ENCODE measurements at regions not wholly inside any gene's neighbourhood (a gene's known extent, or its start where the extent isn't known, plus 50 kb on each side); places are given as distances from the start of the nearest gene placed in this dataset.

DNA sequence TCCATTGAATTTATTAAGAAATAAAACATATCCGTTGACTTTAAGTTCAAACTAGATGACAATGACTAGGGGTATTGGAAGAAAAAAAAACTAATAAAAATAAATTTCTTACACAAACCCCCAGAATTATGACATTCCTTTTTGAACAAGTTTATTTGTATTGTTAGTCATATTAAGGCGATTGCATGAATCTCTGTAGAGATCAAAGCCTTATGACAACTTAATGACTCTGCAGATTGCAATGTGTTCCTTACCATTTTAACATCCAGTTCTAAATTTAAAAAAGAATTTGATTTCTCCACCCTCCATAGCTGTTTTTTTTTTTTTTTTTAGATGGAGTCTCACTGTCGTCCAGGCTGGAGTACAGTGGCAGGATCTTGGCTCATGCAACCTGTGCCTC lies 189.8 kb upstream of the CEP162 start:
- no peak overlapping the region for H3K4me3 ChIP-seq (ENCODE audit: low read depth in 1 of 3, low read length in 3 of 3)
- no peak overlapping the region for H3K27ac ChIP-seq (ENCODE audit: low read depth in 1 of 2, low read length in 2 of 2)
- no peaks in the 10 kb centered on the region for H3K9me3 ChIP-seq (ENCODE audit: control insufficient read depth in 4 of 4, low read length in 3 of 4)
- no peak for DNase-seq (ENCODE audit: low spot score)
- TF ChIP-seq TAF1 (conservative IDR thresholded peaks at IDR 0.05) = no peak
- TF ChIP-seq MAX (IDR thresholded peaks at IDR 0.05) = no peak
- no peak for TF ChIP-seq HNF4G (IDR thresholded peaks at IDR 0.05)
- no peak for TF ChIP-seq NR2F2 (IDR thresholded peaks at IDR 0.05)
- no peak for TF ChIP-seq FOXA1 (IDR thresholded peaks at IDR 0.05)
- TF ChIP-seq ZBTB33 (IDR thresholded peaks at IDR 0.05) = no peak
- no peak for TF ChIP-seq EGR1 (IDR thresholded peaks at IDR 0.05; ENCODE audit: low read depth in 2 of 2)
- no peak for TF ChIP-seq SP1 (IDR thresholded peaks at IDR 0.05)
- no peak for TF ChIP-seq RXRA (IDR thresholded peaks at IDR 0.05)
- TF ChIP-seq, protein P1, sequence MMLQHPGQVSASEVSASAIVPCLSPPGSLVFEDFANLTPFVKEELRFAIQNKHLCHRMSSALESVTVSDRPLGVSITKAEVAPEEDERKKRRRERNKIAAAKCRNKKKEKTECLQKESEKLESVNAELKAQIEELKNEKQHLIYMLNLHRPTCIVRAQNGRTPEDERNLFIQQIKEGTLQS (IDR thresholded peaks at IDR 0.05) = no peak
- no peaks in the 10 kb centered on the region for H3K27me3 ChIP-seq (ENCODE audit: control insufficient read depth in 4 of 4, insufficient read depth in 4 of 4, low read length in 3 of 4)
- H3K4me1 ChIP-seq (ENCODE audit: control insufficient read depth in 4 of 4, insufficient read depth in 4 of 4, low read length in 3 of 4) = peaks cover 1 to 23% (median 12%) of the 10 kb centered on the region in 4 donors
- no peak overlapping the region for H3K9ac ChIP-seq (ENCODE audit: low read depth in 1 of 2, low read length in 2 of 2)
- WGBS = 67% methylated on average over 3 of the region's 3 CpGs
- no peaks in the 10 kb centered on the region for H3K36me3 ChIP-seq (ENCODE audit: control insufficient read depth in 4 of 4, insufficient read depth in 3 of 4, low read depth in 1 of 4, low read length in 3 of 4)

- Histone ChIP-seq H3K4me3 (ENCODE audit: low read depth in 1 of 3, low read length in 3 of 3) (no peak overlapping the region), H3K4me1 (ENCODE audit: control insufficient read depth in 4 of 4, insufficient read depth in 4 of 4, low read length in 3 of 4) (peaks cover 1 to 21% (median 11%) of the 10 kb centered on the region in 4 donors), H3K27me3 (ENCODE audit: control insufficient read depth in 4 of 4, insufficient read depth in 4 of 4, low read length in 3 of 4) (no peaks in the 10 kb centered on the region), H3K9me3 (ENCODE audit: control insufficient read depth in 4 of 4, low read length in 3 of 4) (no peaks in the 10 kb centered on the region), H3K36me3 (ENCODE audit: control insufficient read depth in 4 of 4, insufficient read depth in 3 of 4, low read depth in 1 of 4, low read length in 3 of 4) (no peaks in the 10 kb centered on the region), H3K27ac (ENCODE audit: low read depth in 1 of 2, low read length in 2 of 2) (no peak overlapping the region), H3K9ac (ENCODE audit: low read depth in 1 of 2, low read length in 2 of 2) (no peak overlapping the region)
- WGBS = 37% methylated on average over 2 of the region's 2 CpGs
- no peak for TF ChIP-seq MAX (IDR thresholded peaks at IDR 0.05)
- no peak for TF ChIP-seq FOXA1 (IDR thresholded peaks at IDR 0.05)
- no peak for TF ChIP-seq GABPA (IDR thresholded peaks at IDR 0.05 in 1 of 2, conservative IDR thresholded peaks at IDR 0.05 in 1 of 2)
- no peak for TF ChIP-seq RXRA (IDR thresholded peaks at IDR 0.05)
- TF ChIP-seq TAF1 (conservative IDR thresholded peaks at IDR 0.05) = no peak
- TF ChIP-seq ZBTB33 (IDR thresholded peaks at IDR 0.05) = no peak
- no peak for TF ChIP-seq YY1 (IDR thresholded peaks at IDR 0.05)
- DNase-seq (ENCODE audit: low spot score) = no peak
These were observed 188.7 kb upstream of the CEP162 start for GRCh38 chr6:84416043-84416657.

DNA sequence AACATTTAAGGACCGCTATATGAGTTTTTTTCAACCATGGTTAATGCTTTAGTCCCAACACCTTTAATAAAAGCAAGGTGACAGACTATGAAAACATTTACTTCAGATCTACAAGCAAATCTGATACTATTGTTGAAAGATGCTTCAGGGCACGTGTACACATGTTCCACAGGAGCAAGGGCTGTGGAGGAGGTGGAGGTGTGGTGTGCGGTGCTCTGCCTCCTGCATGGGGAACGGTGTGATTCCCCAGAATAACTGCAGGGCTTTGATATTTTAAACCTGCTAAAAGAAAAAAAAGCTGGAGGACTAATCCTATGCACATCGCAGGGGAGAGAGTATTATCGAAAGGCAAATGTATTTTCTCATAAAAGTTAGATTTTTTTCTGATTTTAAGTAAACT lies 188.1 kb upstream of the CEP162 start:
- WGBS = 71% methylated on average over 6 of the region's 6 CpGs

More for the DNA sequence above, 188.1 kb upstream of the CEP162 start:
- Histone ChIP-seq H3K27ac (ENCODE audit: low read depth in 1 of 2, low read length in 2 of 2) (no peak overlapping the region), H3K36me3 (ENCODE audit: control insufficient read depth in 4 of 4, insufficient read depth in 3 of 4, low read depth in 1 of 4, low read length in 3 of 4) (no peaks in the 10 kb centered on the region), H3K9ac (ENCODE audit: low read depth in 1 of 2, low read length in 2 of 2) (no peak overlapping the region), H3K9me3 (ENCODE audit: control insufficient read depth in 4 of 4, low read length in 3 of 4) (no peaks in the 10 kb centered on the region), H3K4me1 (ENCODE audit: control insufficient read depth in 4 of 4, insufficient read depth in 4 of 4, low read length in 3 of 4) (peaks cover 2 to 28% (median 13%) of the 10 kb centered on the region in 4 donors), H3K27me3 (ENCODE audit: control insufficient read depth in 4 of 4, insufficient read depth in 4 of 4, low read length in 3 of 4) (no peaks in the 10 kb centered on the region), H3K4me3 (ENCODE audit: low read depth in 1 of 3, low read length in 3 of 3) (no peak overlapping the region)
- no peak for DNase-seq (ENCODE audit: low spot score)
- TF ChIP-seq HNF4G (IDR thresholded peaks at IDR 0.05) (no peak), NR2F2 (IDR thresholded peaks at IDR 0.05) (no peak), GABPA (IDR thresholded peaks at IDR 0.05 in 1 of 2, conservative IDR thresholded peaks at IDR 0.05 in 1 of 2) (no peak), MAX (IDR thresholded peaks at IDR 0.05) (no peak)

Measured in liver (tissue), 7 donors.